T-helper 2 cell treated with Interferon-gamma antibody and Interleukin-4, amounts not matched to agents 5 μg/mL and 100 μg/mL, for 36 hours (primary cell): ENCODE measurements at regions not wholly inside any gene's neighbourhood (a gene's known extent, or its start where the extent isn't known, plus 50 kb on each side); places are given as distances from the start of the nearest gene placed in this dataset.

ENCODE experiments used
- DNase-seq: peaks from one replicate; pipeline ENCODE4 v3.0.0; 2021; ENCODE audit warnings: low spot score
- H3K27ac Mint-ChIP-seq: one replicate; pipeline ENCODE4 v1.8.0; 2021; ENCODE audit warnings: mild to moderate bottlenecking, mixed read lengths
- H3K27me3 Mint-ChIP-seq: one replicate; pipeline ENCODE4 v1.8.0; 2021; ENCODE audit warnings: low read depth, mixed read lengths
- H3K36me3 Mint-ChIP-seq: one replicate; pipeline ENCODE4 v1.8.0; 2021; ENCODE audit warnings: low read depth, mixed read lengths
- H3K4me1 Mint-ChIP-seq: one replicate; pipeline ENCODE4 v1.8.0; 2021; ENCODE audit warnings: low read depth, mixed read lengths
- H3K4me3 Mint-ChIP-seq: one replicate; pipeline ENCODE4 v1.8.0; 2022; ENCODE audit warnings: mild to moderate bottlenecking, moderate library complexity, mixed read lengths
- H3K9me3 Mint-ChIP-seq: one replicate; pipeline ENCODE4 v1.8.0; 2021; ENCODE audit warnings: mixed read lengths

- H3K27ac Mint-ChIP-seq: no peak overlapping the region
- no peaks in the 10 kb centered on the region for H3K27me3 Mint-ChIP-seq
- DNase-seq: no peak
- peaks cover 17% of the 10 kb centered on the region for H3K9me3 Mint-ChIP-seq
- no peak overlapping the region for H3K4me3 Mint-ChIP-seq
- H3K4me1 Mint-ChIP-seq: no peaks in the 10 kb centered on the region
- no peaks in the 10 kb centered on the region for H3K36me3 Mint-ChIP-seq
Measured at GRCh38 chr17:70295329-70295728, 126.0 kb downstream of the KCNJ2 start.

- no peaks in the 10 kb centered on the region for H3K4me1 Mint-ChIP-seq
- H3K36me3 Mint-ChIP-seq: no peaks in the 10 kb centered on the region
- no peak overlapping the region for H3K4me3 Mint-ChIP-seq
- H3K9me3 Mint-ChIP-seq: peaks cover 17% of the 10 kb centered on the region
- H3K27ac Mint-ChIP-seq: no peak overlapping the region
- DNase-seq: no peak
- no peaks in the 10 kb centered on the region for H3K27me3 Mint-ChIP-seq
Measured at GRCh38 chr17:70295731-70296130, 126.4 kb downstream of the KCNJ2 start.

GRCh38 chr17:70296456-70296855 is 127.1 kb downstream of the KCNJ2 start:
- DNase-seq: no peak
- Mint-ChIP-seq H3K9me3 (peaks cover 17% of the 10 kb centered on the region), H3K27ac (no peak overlapping the region), H3K36me3 (no peaks in the 10 kb centered on the region), H3K4me3 (no peak overlapping the region), H3K4me1 (no peaks in the 10 kb centered on the region), H3K27me3 (no peaks in the 10 kb centered on the region)

- H3K9me3 Mint-ChIP-seq: peaks cover 17% of the 10 kb centered on the region
- no peaks in the 10 kb centered on the region for H3K27me3 Mint-ChIP-seq
- no peaks in the 10 kb centered on the region for H3K4me1 Mint-ChIP-seq
- DNase-seq: no peak
- H3K4me3 Mint-ChIP-seq: no peak overlapping the region
- no peaks in the 10 kb centered on the region for H3K36me3 Mint-ChIP-seq
- no peak overlapping the region for H3K27ac Mint-ChIP-seq
Measured at GRCh38 chr17:70297397-70297796, 128.1 kb downstream of the KCNJ2 start.

- no peak for DNase-seq
- no peak overlapping the region for H3K27ac Mint-ChIP-seq
Measured at GRCh38 chr17:70298929-70299531, 129.7 kb downstream of the KCNJ2 start.

GRCh38 chr17:70307430-70308225 is 138.3 kb downstream of the KCNJ2 start:
- H3K27me3 Mint-ChIP-seq: no peaks in the 10 kb centered on the region
- H3K4me3 Mint-ChIP-seq: no peak overlapping the region
- H3K27ac Mint-ChIP-seq: no peak overlapping the region
- H3K4me1 Mint-ChIP-seq: no peaks in the 10 kb centered on the region
- no peak for DNase-seq
- H3K36me3 Mint-ChIP-seq: no peaks in the 10 kb centered on the region
- peaks cover 3% of the 10 kb centered on the region for H3K9me3 Mint-ChIP-seq

More at GRCh38 chr17:70298929-70299531, 129.7 kb downstream of the KCNJ2 start:
- Mint-ChIP-seq H3K4me3 (no peak overlapping the region), H3K9me3 (peaks cover 16% of the 10 kb centered on the region), H3K36me3 (no peaks in the 10 kb centered on the region), H3K27me3 (no peaks in the 10 kb centered on the region), H3K4me1 (no peaks in the 10 kb centered on the region)

- Mint-ChIP-seq H3K27ac (no peak overlapping the region), H3K9me3 (peaks cover 3% of the 10 kb centered on the region), H3K27me3 (no peaks in the 10 kb centered on the region), H3K4me1 (no peaks in the 10 kb centered on the region), H3K36me3 (no peaks in the 10 kb centered on the region), H3K4me3 (no peak overlapping the region)
- DNase-seq: no peak
Measured at GRCh38 chr17:70308618-70309017, 139.3 kb downstream of the KCNJ2 start.

GRCh38 chr17:70310221-70310672 is 140.9 kb downstream of the KCNJ2 start:
- no peak for DNase-seq
- no peaks in the 10 kb centered on the region for H3K27me3 Mint-ChIP-seq
- no peaks in the 10 kb centered on the region for H3K36me3 Mint-ChIP-seq
- H3K4me3 Mint-ChIP-seq: no peak overlapping the region
- H3K9me3 Mint-ChIP-seq: peaks cover under 1% of the 10 kb centered on the region
- H3K4me1 Mint-ChIP-seq: no peaks in the 10 kb centered on the region
- H3K27ac Mint-ChIP-seq: no peak overlapping the region

GRCh38 chr17:70313086-70313852 is 143.9 kb downstream of the KCNJ2 start:
- H3K27ac Mint-ChIP-seq: no peak overlapping the region
- H3K9me3 Mint-ChIP-seq: peaks cover 4% of the 10 kb centered on the region
- H3K27me3 Mint-ChIP-seq: no peaks in the 10 kb centered on the region
- no peak overlapping the region for H3K4me3 Mint-ChIP-seq
- no peak for DNase-seq
- H3K4me1 Mint-ChIP-seq: no peaks in the 10 kb centered on the region
- no peaks in the 10 kb centered on the region for H3K36me3 Mint-ChIP-seq

- Mint-ChIP-seq H3K9me3 (peaks cover 4% of the 10 kb centered on the region), H3K27me3 (no peaks in the 10 kb centered on the region), H3K27ac (no peak overlapping the region), H3K36me3 (no peaks in the 10 kb centered on the region), H3K4me1 (no peaks in the 10 kb centered on the region), H3K4me3 (no peak overlapping the region)
- no peak for DNase-seq
Measured at GRCh38 chr17:70314096-70314495, 144.8 kb downstream of the KCNJ2 start.

GRCh38 chr17:70314506-70314905 is 145.2 kb downstream of the KCNJ2 start:
- Mint-ChIP-seq H3K27ac (no peak overlapping the region), H3K36me3 (no peaks in the 10 kb centered on the region), H3K9me3 (peaks cover 4% of the 10 kb centered on the region), H3K4me1 (no peaks in the 10 kb centered on the region), H3K27me3 (no peaks in the 10 kb centered on the region), H3K4me3 (no peak overlapping the region)
- no peak for DNase-seq

- H3K27ac Mint-ChIP-seq: no peak overlapping the region
- H3K9me3 Mint-ChIP-seq: peaks cover 4% of the 10 kb centered on the region
- DNase-seq: no peak
- H3K27me3 Mint-ChIP-seq: no peaks in the 10 kb centered on the region
- H3K36me3 Mint-ChIP-seq: no peaks in the 10 kb centered on the region
- no peaks in the 10 kb centered on the region for H3K4me1 Mint-ChIP-seq
- no peak overlapping the region for H3K4me3 Mint-ChIP-seq
Measured at GRCh38 chr17:70317421-70317820, 148.1 kb downstream of the KCNJ2 start.

GRCh38 chr17:70318051-70318450 is 148.7 kb downstream of the KCNJ2 start:
- no peaks in the 10 kb centered on the region for H3K36me3 Mint-ChIP-seq
- no peaks in the 10 kb centered on the region for H3K4me1 Mint-ChIP-seq
- no peak overlapping the region for H3K27ac Mint-ChIP-seq
- H3K9me3 Mint-ChIP-seq: peaks cover 4% of the 10 kb centered on the region
- no peak overlapping the region for H3K4me3 Mint-ChIP-seq
- DNase-seq: no peak
- H3K27me3 Mint-ChIP-seq: no peaks in the 10 kb centered on the region

- H3K27ac Mint-ChIP-seq: no peak overlapping the region
- H3K36me3 Mint-ChIP-seq: no peaks in the 10 kb centered on the region
- H3K9me3 Mint-ChIP-seq: peaks cover 4% of the 10 kb centered on the region
- no peaks in the 10 kb centered on the region for H3K27me3 Mint-ChIP-seq
- DNase-seq: no peak
- H3K4me1 Mint-ChIP-seq: no peaks in the 10 kb centered on the region
- H3K4me3 Mint-ChIP-seq: no peak overlapping the region
Measured at GRCh38 chr17:70319516-70319915, 150.2 kb downstream of the KCNJ2 start.
